Loucy (cell line): ENCODE measurements at regions not wholly inside any gene's neighbourhood (a gene's known extent, or its start where the extent isn't known, plus 50 kb on each side); places are given as distances from the start of the nearest gene placed in this dataset.

Experiments
- H2AFZ ChIP-seq: fragments of 200-600 bp; sonication (generic); 2 replicates; pipeline ENCODE4 v1.6.0; 2016; ENCODE audit warnings: antibody characterized with exemption, mild to moderate bottlenecking, low read length, moderate library complexity
- H3F3A ChIP-seq: fragments of 200-600 bp; 2 replicates; pipeline ENCODE4 v1.6.0; 2016; ENCODE audit warnings: antibody characterized with exemption, low read depth, mild to moderate bottlenecking
- H3K27me3 ChIP-seq: fragments of 200-600 bp; sonication (generic); 2 replicates; pipeline ENCODE4 v1.6.1; 2014; ENCODE audit warnings: low read length, mild to moderate bottlenecking; ENCODE audit not compliant: insufficient read depth, poor library complexity, severe bottlenecking
- H3K36me3 ChIP-seq: fragments of 200-600 bp; sonication (generic); 2 replicates; pipeline ENCODE4 v1.6.1; 2016; ENCODE audit warnings: low read length; ENCODE audit not compliant: insufficient read depth
- H3K4me1 ChIP-seq: fragments of 200-600 bp; sonication (generic); 2 replicates; pipeline ENCODE4 v1.5.1; 2014; ENCODE audit warnings: low read length, mild to moderate bottlenecking; ENCODE audit not compliant: insufficient read depth, poor library complexity, severe bottlenecking
- H3K4me2 ChIP-seq: fragments of 200-600 bp; sonication (generic); 2 replicates; pipeline ENCODE4 v1.6.0; 2014; ENCODE audit warnings: antibody characterized with exemption, low read length, low read depth, mild to moderate bottlenecking; ENCODE audit not compliant: poor library complexity, severe bottlenecking
- H3K4me3 ChIP-seq: fragments of 200-600 bp; sonication (generic); 2 replicates; pipeline ENCODE4 v1.5.1; 2014; ENCODE audit warnings: low read length, mild to moderate bottlenecking, mixed read lengths; ENCODE audit not compliant: poor library complexity, severe bottlenecking
- H3K79me2 ChIP-seq: fragments of 200-600 bp; sonication (generic); 2 replicates; pipeline ENCODE4 v1.6.1; 2014; ENCODE audit warnings: low read length; ENCODE audit not compliant: insufficient read depth
- H3K9ac ChIP-seq: fragments of 200-600 bp; sonication (generic); 2 replicates; pipeline ENCODE4 v1.6.0; 2014; ENCODE audit warnings: mild to moderate bottlenecking, low read depth, low read length, moderate library complexity; ENCODE audit not compliant: poor library complexity, severe bottlenecking
- H3K9me2 ChIP-seq: fragments of 200-600 bp; sonication (generic); replicated peaks from 2 replicates; pipeline ENCODE4 v1.6.1; 2016; ENCODE audit warnings: low read depth, low read length, mixed read lengths
- H3K9me3 ChIP-seq: fragments of 200-600 bp; sonication (generic); 2 replicates; pipeline ENCODE4 v1.6.1; 2014; ENCODE audit warnings: mild to moderate bottlenecking, antibody characterized with exemption, low read length, low read depth; ENCODE audit not compliant: insufficient read depth
- H4K20me1 ChIP-seq: fragments of 200-600 bp; sonication (generic); 2 replicates; pipeline ENCODE4 v1.6.0; 2014; ENCODE audit warnings: antibody characterized with exemption, low read length, mild to moderate bottlenecking; ENCODE audit not compliant: insufficient read depth, poor library complexity, severe bottlenecking
- EZH2phosphoT487 ChIP-seq: fragments of 200-600 bp; IDR thresholded peaks from 2 replicates; pipeline ENCODE4 v1.6.1; 2018; ENCODE audit warnings: antibody characterized with exemption, mild to moderate bottlenecking, moderate library complexity, borderline replicate concordance
- TF ChIP-seq, protein P1 (sequence below): fragments of 200-600 bp; sonication (generic); conservative IDR thresholded peaks from 2 replicates; pipeline ENCODE4 v1.5.1; 2014; ENCODE audit warnings: mild to moderate bottlenecking, antibody characterized with exemption, low read length

- Histone ChIP-seq H3K4me1 (no peaks in the 10 kb centered on the region), H3K9ac (no peak overlapping the region), H3K79me2 (no peaks in the 10 kb centered on the region), H3K4me2 (no peak overlapping the region), H3K27me3 (no peaks in the 10 kb centered on the region), H3K36me3 (no peaks in the 10 kb centered on the region), H3F3A (no peaks in the 10 kb centered on the region), H2AFZ (no peak overlapping the region), H3K9me3 (peaks cover 16% of the 10 kb centered on the region; the same call in 1 of the 2 replicates), H3K4me3 (no peak overlapping the region), H3K9me2 (no peaks in the 10 kb centered on the region), H4K20me1 (no peaks in the 10 kb centered on the region)
- no peak for TF ChIP-seq EZH2phosphoT487
- TF ChIP-seq, protein P1, sequence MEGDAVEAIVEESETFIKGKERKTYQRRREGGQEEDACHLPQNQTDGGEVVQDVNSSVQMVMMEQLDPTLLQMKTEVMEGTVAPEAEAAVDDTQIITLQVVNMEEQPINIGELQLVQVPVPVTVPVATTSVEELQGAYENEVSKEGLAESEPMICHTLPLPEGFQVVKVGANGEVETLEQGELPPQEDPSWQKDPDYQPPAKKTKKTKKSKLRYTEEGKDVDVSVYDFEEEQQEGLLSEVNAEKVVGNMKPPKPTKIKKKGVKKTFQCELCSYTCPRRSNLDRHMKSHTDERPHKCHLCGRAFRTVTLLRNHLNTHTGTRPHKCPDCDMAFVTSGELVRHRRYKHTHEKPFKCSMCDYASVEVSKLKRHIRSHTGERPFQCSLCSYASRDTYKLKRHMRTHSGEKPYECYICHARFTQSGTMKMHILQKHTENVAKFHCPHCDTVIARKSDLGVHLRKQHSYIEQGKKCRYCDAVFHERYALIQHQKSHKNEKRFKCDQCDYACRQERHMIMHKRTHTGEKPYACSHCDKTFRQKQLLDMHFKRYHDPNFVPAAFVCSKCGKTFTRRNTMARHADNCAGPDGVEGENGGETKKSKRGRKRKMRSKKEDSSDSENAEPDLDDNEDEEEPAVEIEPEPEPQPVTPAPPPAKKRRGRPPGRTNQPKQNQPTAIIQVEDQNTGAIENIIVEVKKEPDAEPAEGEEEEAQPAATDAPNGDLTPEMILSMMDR: no peak
Observed at GRCh38 chr18:76754351-76754750, 68.0 kb upstream of the ZNF236 start.

DNA sequence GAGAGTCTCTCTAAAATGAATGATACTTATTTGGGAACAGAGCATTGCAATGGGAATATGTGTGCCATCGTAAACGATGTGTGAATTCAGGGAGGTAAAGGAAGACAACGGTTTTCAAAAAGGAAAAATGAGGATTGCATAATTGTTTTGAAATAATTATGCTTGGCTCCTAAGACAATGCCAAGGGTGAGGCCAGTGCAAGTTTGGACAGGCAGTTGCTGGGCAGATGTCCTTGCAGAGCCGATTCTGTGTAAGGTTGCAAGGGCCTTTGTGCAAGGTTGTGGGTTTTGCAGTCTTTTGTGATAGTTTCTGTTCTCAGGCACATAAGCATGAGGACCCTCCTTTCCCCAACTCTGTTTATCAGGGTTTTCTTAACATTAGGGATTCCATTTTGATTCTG lies 70.0 kb upstream of the ZNF236 start:
- Histone ChIP-seq H4K20me1 (no peaks in the 10 kb centered on the region), H3K4me3 (no peak overlapping the region), H3K4me2 (no peak overlapping the region), H3K9me3 (peaks cover 16% of the 10 kb centered on the region; the same call in 1 of the 2 replicates), H3K9ac (no peak overlapping the region), H3K79me2 (no peaks in the 10 kb centered on the region), H3F3A (no peaks in the 10 kb centered on the region), H3K9me2 (no peaks in the 10 kb centered on the region), H3K4me1 (no peaks in the 10 kb centered on the region), H3K27me3 (no peaks in the 10 kb centered on the region), H2AFZ (no peak overlapping the region), H3K36me3 (no peaks in the 10 kb centered on the region)
- TF ChIP-seq, protein P1: no peak
- TF ChIP-seq EZH2phosphoT487: no peak

GRCh38 chr18:76750917-76751890 lies 71.2 kb upstream of the ZNF236 start:
- no peak overlapping the region for H2AFZ ChIP-seq
- H3K79me2 ChIP-seq: no peaks in the 10 kb centered on the region
- no peak overlapping the region for H3K4me2 ChIP-seq
- H3K27me3 ChIP-seq: no peaks in the 10 kb centered on the region
- no peak overlapping the region for H3K9ac ChIP-seq
- H3K4me3 ChIP-seq: no peak overlapping the region
- H3K4me1 ChIP-seq: no peaks in the 10 kb centered on the region
- H3K9me2 ChIP-seq: no peaks in the 10 kb centered on the region
- H3F3A ChIP-seq: no peaks in the 10 kb centered on the region
- H4K20me1 ChIP-seq: no peaks in the 10 kb centered on the region
- TF ChIP-seq EZH2phosphoT487: no peak
- TF ChIP-seq, protein P1: no peak
- no peaks in the 10 kb centered on the region for H3K36me3 ChIP-seq
- peaks cover 16% of the 10 kb centered on the region; the same call in 1 of the 2 replicates for H3K9me3 ChIP-seq
